Heart left ventricle (tissue), 13 donors: ENCODE measurements at regions not wholly inside any gene's neighbourhood (a gene's known extent, or its start where the extent isn't known, plus 50 kb on each side); places are given as distances from the start of the nearest gene placed in this dataset.

Experiments used
- CTCF ChIP-seq, 12 donors: fragments of 200-600 bp; sonication (generic) in 4 of 12; IDR thresholded peaks; one replicate each; pipeline versions ENCODE4 v1.5.0 to v1.8.0; 2018 to 2022; ENCODE audit warnings: antibody characterized with exemption in 12 of 12, mild to moderate bottlenecking in 5 of 12
- POLR2A ChIP-seq, 2 donors: fragments of 450-650 bp; IDR thresholded peaks; one replicate each; pipeline ENCODE4 v1.6.1; 2017; ENCODE audit warnings: antibody characterized with exemption in 2 of 2, mild to moderate bottlenecking in 2 of 2, moderate library complexity in 2 of 2
- donor health status: ischemic (EF 13 %, LVEDD 7.1; RV severe dilation, severe dysfunction).
- donor health status: DM: no; HTN: yes; CAD: no.
- donor health status: DM: no; HTN: no; CAD: no.
- donor health status: ischemic (EF 25% LVEDD 6.9; RV normal size, moderate dysfunction).
- donor health status: ischemic (EF 25% LVEDD 5.7; RV mildly dilated, moderate dysfunction).
- donor health status: ischemic (EF 35%, LVEDD 5.7; RV mildly dilated, moderate dysfunction).
- donor health status: nonischemic (EF 11% LVEDD 7.7; RV severe dilation, severe dysfunction).
- donor health status: DM: yes; HTN: yes; CAD: no.
- donor health status: PGD.
- donor health status: ischemic (EF 29% LVEDD 5.4; RV normal size, mild dysfunction).
- donor health status: nonischemic (EF 23%, LVEDD 6.1; RV moderate dilation, normal function).

- no peak for TF ChIP-seq CTCF (IDR thresholded peaks at IDR 0.05)
- no peak for TF ChIP-seq POLR2A (IDR thresholded peaks at IDR 0.05)
Measured at GRCh38 chr10:23715363-23715762, 276.5 kb downstream of the OTUD1 start.
